ENCODE measurements at regions not wholly inside any gene's neighbourhood (a gene's known extent, or its start where the extent isn't known, plus 50 kb on each side); places are given as distances from the start of the nearest gene placed in this dataset.

DNA sequence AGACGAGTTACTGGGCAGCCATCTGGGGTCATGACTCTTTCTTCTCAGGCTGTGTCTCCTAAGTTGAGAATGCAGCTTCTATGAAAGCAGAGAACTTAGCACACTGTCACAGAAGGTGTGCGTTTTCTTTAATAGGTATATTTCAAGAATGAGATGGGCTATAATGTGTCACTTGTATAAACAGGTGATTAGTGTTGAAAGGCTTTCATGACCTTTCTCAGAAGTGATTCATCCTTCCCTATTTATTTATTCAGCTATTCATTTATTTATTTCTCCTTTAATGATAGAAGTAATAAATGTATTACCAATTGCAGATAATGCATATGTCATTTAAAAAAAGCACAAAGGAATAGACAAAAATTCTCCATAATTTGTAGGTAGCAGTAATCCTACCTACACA is 157.2 kb upstream of the COL21A1 start:
- Histone ChIP-seq H3K56ac (ENCODE audit: insufficient read length, low read depth, low read length) (no peak overlapping the region), H3K79me2 (ENCODE audit: insufficient read depth, low read length) (no peaks in the 10 kb centered on the region), H3K23ac (ENCODE audit: insufficient read length, low read depth, low read length) (no peak overlapping the region), H3K4me1 (ENCODE audit: insufficient read depth, low read length) (no peaks in the 10 kb centered on the region), H2BK5ac (ENCODE audit: insufficient read length, low read length) (no peak overlapping the region), H3K27me3 (ENCODE audit: insufficient read depth, low read length) (no peaks in the 10 kb centered on the region), H3K79me1 (ENCODE audit: insufficient read depth, low read depth, low read length, poor library complexity, severe bottlenecking) (no peaks in the 10 kb centered on the region), H3K4me2 (ENCODE audit: insufficient read depth, insufficient read length, low read length) (no peak overlapping the region), H4K8ac (replicated peaks; ENCODE audit: insufficient read length, low read depth, low read length) (no peak overlapping the region), H3T11ph (ENCODE audit: low read length) (no peak overlapping the region), H3K18ac (ENCODE audit: insufficient read length, low read depth, low read length) (no peak overlapping the region), H3K4ac (ENCODE audit: low read depth, low read length) (no peak overlapping the region), H2BK12ac (ENCODE audit: insufficient read length, low read depth, low read length) (no peak overlapping the region), H4K5ac (ENCODE audit: insufficient read length, low read depth, low read length) (no peak overlapping the region), H3K23me2 (ENCODE audit: insufficient read length, low read depth, low read length, poor library complexity, severe bottlenecking) (no peaks in the 10 kb centered on the region), H2BK15ac (ENCODE audit: low read depth, low read length) (no peak overlapping the region), H2BK20ac (ENCODE audit: low read depth, low read length, poor library complexity, severe bottlenecking) (no peak overlapping the region), H3K9ac (ENCODE audit: extremely low read depth, insufficient read length, low read length) (no peak overlapping the region), H4K91ac (ENCODE audit: insufficient read length, low read depth, low read length) (no peak overlapping the region), H3K27ac (ENCODE audit: insufficient read length, low read depth, low read length) (no peak overlapping the region), H4K20me1 (ENCODE audit: control insufficient read depth, insufficient read depth, insufficient read length) (no peaks in the 10 kb centered on the region), H2BK120ac (ENCODE audit: low read depth, low read length, poor library complexity, severe bottlenecking) (no peak overlapping the region), H3K9me3 (ENCODE audit: control insufficient read depth, low read depth, low read length) (no peaks in the 10 kb centered on the region), H3K14ac (ENCODE audit: insufficient read depth, low read length) (no peak overlapping the region), H2AFZ (ENCODE audit: low read length) (no peak overlapping the region), H2AK5ac (ENCODE audit: insufficient read length, low read length) (no peak overlapping the region)
- H3K9me3 Mint-ChIP-seq, result peaks cover 6 to 8% of the 10 kb centered on the region in 2 experiments
- no CpG with 5 or more reads among the region's 2 CpGs for WGBS (ENCODE audit: extremely low coverage, insufficient read length, low lambda C conversion rate)
- TF ChIP-seq, protein P1, sequence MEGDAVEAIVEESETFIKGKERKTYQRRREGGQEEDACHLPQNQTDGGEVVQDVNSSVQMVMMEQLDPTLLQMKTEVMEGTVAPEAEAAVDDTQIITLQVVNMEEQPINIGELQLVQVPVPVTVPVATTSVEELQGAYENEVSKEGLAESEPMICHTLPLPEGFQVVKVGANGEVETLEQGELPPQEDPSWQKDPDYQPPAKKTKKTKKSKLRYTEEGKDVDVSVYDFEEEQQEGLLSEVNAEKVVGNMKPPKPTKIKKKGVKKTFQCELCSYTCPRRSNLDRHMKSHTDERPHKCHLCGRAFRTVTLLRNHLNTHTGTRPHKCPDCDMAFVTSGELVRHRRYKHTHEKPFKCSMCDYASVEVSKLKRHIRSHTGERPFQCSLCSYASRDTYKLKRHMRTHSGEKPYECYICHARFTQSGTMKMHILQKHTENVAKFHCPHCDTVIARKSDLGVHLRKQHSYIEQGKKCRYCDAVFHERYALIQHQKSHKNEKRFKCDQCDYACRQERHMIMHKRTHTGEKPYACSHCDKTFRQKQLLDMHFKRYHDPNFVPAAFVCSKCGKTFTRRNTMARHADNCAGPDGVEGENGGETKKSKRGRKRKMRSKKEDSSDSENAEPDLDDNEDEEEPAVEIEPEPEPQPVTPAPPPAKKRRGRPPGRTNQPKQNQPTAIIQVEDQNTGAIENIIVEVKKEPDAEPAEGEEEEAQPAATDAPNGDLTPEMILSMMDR (conservative IDR thresholded peaks at IDR 0.05), result no peak
- no peak overlapping the region for H3K4me3 Mint-ChIP-seq
- no peak for DNase-seq
- H3K36me3 Mint-ChIP-seq (ENCODE audit: insufficient read depth in 1 of 3, low read depth in 3 of 3), result peaks cover 0 to 11% (median 2%) of the 10 kb centered on the region in 3 experiments; a peak in 4 of 7 replicates
- H3K27ac Mint-ChIP-seq, result no peak overlapping the region
- H3K27me3 Mint-ChIP-seq (ENCODE audit: low read depth), result no peaks in the 10 kb centered on the region
- H3K4me1 Mint-ChIP-seq, result peaks cover 4 to 7% of the 10 kb centered on the region in 2 experiments
